ENCODE measurements at regions not wholly inside any gene's neighbourhood (a gene's known extent, or its start where the extent isn't known, plus 50 kb on each side); places are given as distances from the start of the nearest gene placed in this dataset.

DNA sequence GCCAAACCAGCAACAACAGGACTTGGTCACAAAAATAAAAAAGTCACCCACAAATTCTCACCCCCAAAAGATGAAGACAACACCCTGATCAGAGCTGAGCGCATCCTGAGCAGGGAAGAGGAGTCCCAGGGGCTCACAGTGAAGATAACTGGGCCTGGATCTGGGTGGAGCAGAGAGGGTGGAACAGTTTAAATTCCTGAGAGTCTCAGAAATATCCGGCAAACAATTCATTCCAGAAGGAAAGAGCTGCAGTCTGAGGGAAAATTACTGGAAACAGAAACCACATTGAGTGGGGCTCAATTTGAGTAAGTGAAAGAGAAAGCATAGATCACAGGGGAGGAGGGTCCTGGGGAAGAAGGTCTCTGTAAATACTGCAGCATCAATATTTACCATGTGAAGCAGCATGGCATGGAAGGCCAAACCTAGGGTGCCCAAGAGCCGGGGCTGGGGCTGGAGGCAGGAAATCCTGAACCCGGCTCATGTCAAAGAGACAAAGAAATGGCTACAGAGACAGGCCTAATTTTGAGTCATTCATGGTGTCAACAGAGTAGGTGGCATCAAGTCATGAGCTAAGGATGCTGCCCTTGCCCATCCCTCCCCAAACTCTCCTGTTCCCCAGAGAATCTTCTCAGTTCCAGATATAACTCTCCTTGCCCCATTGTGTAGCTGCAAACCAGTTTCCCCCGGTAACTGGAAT, 61.4 kb upstream of the ZBTB7C start:
- TF ChIP-seq, protein P1, sequence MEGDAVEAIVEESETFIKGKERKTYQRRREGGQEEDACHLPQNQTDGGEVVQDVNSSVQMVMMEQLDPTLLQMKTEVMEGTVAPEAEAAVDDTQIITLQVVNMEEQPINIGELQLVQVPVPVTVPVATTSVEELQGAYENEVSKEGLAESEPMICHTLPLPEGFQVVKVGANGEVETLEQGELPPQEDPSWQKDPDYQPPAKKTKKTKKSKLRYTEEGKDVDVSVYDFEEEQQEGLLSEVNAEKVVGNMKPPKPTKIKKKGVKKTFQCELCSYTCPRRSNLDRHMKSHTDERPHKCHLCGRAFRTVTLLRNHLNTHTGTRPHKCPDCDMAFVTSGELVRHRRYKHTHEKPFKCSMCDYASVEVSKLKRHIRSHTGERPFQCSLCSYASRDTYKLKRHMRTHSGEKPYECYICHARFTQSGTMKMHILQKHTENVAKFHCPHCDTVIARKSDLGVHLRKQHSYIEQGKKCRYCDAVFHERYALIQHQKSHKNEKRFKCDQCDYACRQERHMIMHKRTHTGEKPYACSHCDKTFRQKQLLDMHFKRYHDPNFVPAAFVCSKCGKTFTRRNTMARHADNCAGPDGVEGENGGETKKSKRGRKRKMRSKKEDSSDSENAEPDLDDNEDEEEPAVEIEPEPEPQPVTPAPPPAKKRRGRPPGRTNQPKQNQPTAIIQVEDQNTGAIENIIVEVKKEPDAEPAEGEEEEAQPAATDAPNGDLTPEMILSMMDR (IDR thresholded peaks at IDR 0.05), result no peak
- TF ChIP-seq POLR2A (IDR thresholded peaks at IDR 0.05), result no peak

All from right lobe of liver (tissue), 4 donors.